Progenitor cell of endocrine pancreas (in vitro differentiated cells): ENCODE measurements at regions not wholly inside any gene's neighbourhood (a gene's known extent, or its start where the extent isn't known, plus 50 kb on each side); places are given as distances from the start of the nearest gene placed in this dataset.

Experiments used
- DNase-seq: peaks from one replicate; pipeline ENCODE4 v3.0.0; 2021; ENCODE audit warnings: low spot score; ENCODE audit not compliant: unreplicated experiment
- H3K27ac Mint-ChIP-seq: 2 replicates; pipeline ENCODE4 v1.8.0; 2021; ENCODE audit warnings: mild to moderate bottlenecking, moderate library complexity, mixed read lengths
- H3K27me3 Mint-ChIP-seq: 2 replicates; pipeline ENCODE4 v1.8.0; 2021; ENCODE audit warnings: mixed read lengths
- H3K36me3 Mint-ChIP-seq: 2 replicates; pipeline ENCODE4 v1.8.0; 2022; ENCODE audit warnings: mixed read lengths; ENCODE audit not compliant: insufficient read depth
- H3K4me1 Mint-ChIP-seq: 2 replicates; pipeline ENCODE4 v1.8.0; 2021; ENCODE audit warnings: low read depth, mixed read lengths
- H3K4me3 Mint-ChIP-seq: 2 replicates; pipeline ENCODE4 v1.8.0; 2021; ENCODE audit warnings: low read depth, mild to moderate bottlenecking, moderate library complexity, mixed read lengths
- H3K9me3 Mint-ChIP-seq: 2 replicates; pipeline ENCODE4 v1.8.0; 2021; ENCODE audit warnings: low read depth, mixed read lengths
- CTCF ChIP-seq: fragments of 200-600 bp; sonication (generic); IDR thresholded peaks from one replicate; pipeline ENCODE4 v1.5.0; 2021; ENCODE audit warnings: antibody characterized with exemption, mild to moderate bottlenecking; ENCODE audit not compliant: unreplicated experiment

- H3K27me3 Mint-ChIP-seq: peaks cover 3% of the 10 kb centered on the region
- no peak for DNase-seq
These were observed 117.1 kb upstream of the TUT7 start for GRCh38 chr9:86471171-86471815.

GRCh38 chr9:86470326-86470725 is 116.1 kb upstream of the TUT7 start:
- Mint-ChIP-seq H3K4me1 (peaks cover 7% of the 10 kb centered on the region), H3K27me3 (peaks cover 3% of the 10 kb centered on the region), H3K27ac (no peak overlapping the region), H3K36me3 (no peaks in the 10 kb centered on the region), H3K4me3 (no peak overlapping the region), H3K9me3 (no peaks in the 10 kb centered on the region)
- TF ChIP-seq CTCF: no peak
- no peak for DNase-seq

More at GRCh38 chr9:86471171-86471815, 117.1 kb upstream of the TUT7 start:
- Mint-ChIP-seq H3K9me3 (no peaks in the 10 kb centered on the region), H3K4me3 (no peak overlapping the region), H3K36me3 (no peaks in the 10 kb centered on the region), H3K27ac (no peak overlapping the region), H3K4me1 (peaks cover 7% of the 10 kb centered on the region)
- no peak for TF ChIP-seq CTCF

- H3K36me3 Mint-ChIP-seq: no peaks in the 10 kb centered on the region
- no peak for TF ChIP-seq CTCF
- no peaks in the 10 kb centered on the region for H3K9me3 Mint-ChIP-seq
- no peak overlapping the region for H3K27ac Mint-ChIP-seq
- no peak overlapping the region for H3K4me3 Mint-ChIP-seq
- peaks cover 3% of the 10 kb centered on the region for H3K27me3 Mint-ChIP-seq
- peaks cover 7% of the 10 kb centered on the region for H3K4me1 Mint-ChIP-seq
- DNase-seq: no peak
These were observed 115.5 kb upstream of the TUT7 start for GRCh38 chr9:86469476-86470250.

GRCh38 chr9:86464242-86464641 is 110.0 kb upstream of the TUT7 start:
- no peak for DNase-seq
- no peak overlapping the region for H3K27ac Mint-ChIP-seq

More at GRCh38 chr9:86464242-86464641, 110.0 kb upstream of the TUT7 start:
- H3K4me3 Mint-ChIP-seq: no peak overlapping the region
- TF ChIP-seq CTCF: no peak
- H3K4me1 Mint-ChIP-seq: peaks cover 2% of the 10 kb centered on the region
- H3K27me3 Mint-ChIP-seq: peaks cover 8% of the 10 kb centered on the region
- no peaks in the 10 kb centered on the region for H3K36me3 Mint-ChIP-seq
- no peaks in the 10 kb centered on the region for H3K9me3 Mint-ChIP-seq
